Heart left ventricle (tissue), 16 donors: ENCODE measurements at regions not wholly inside any gene's neighbourhood (a gene's known extent, or its start where the extent isn't known, plus 50 kb on each side); places are given as distances from the start of the nearest gene placed in this dataset.

Experiments used
- ATAC-seq, 4 donors: fragments of 200-7000 bp; cut with Tn5 transposase; one replicate each; pipeline ENCODE4 v1.9.1; 2020 to 2022; ENCODE audit warnings: moderate library complexity in 4 of 4, mild to moderate bottlenecking in 3 of 4, moderate number of reproducible peaks in 1 of 4
- DNase-seq, 5 donors: peaks; one replicate each; pipeline ENCODE4 v3.0.0-alpha.2; 2020
- H3K27ac ChIP-seq, 12 donors: fragments of 200-600 bp; sonication (generic) in 4 of 12; one replicate each; pipeline versions ENCODE4 v1.5.0 to v1.8.0; 2016 to 2022; ENCODE audit warnings: mild to moderate bottlenecking in 2 of 12
- H3K27me3 ChIP-seq, 9 donors: fragments of 200-600 bp; sonication (generic) in 2 of 9; one replicate each; pipeline versions ENCODE4 v1.5.1 to v1.8.0; 2016 to 2022; ENCODE audit warnings: mild to moderate bottlenecking in 3 of 9
- H3K36me3 ChIP-seq, 9 donors: fragments of 200-600 bp; sonication (generic) in 2 of 9; one replicate each; pipeline versions ENCODE4 v1.5.0 to v1.8.0; 2018 to 2022; ENCODE audit warnings: mild to moderate bottlenecking in 2 of 9
- H3K4me1 ChIP-seq, 12 donors: fragments of 200-600 bp; sonication (generic) in 4 of 12; one replicate each; pipeline versions ENCODE4 v1.5.0 to v1.8.0; 2016 to 2022; ENCODE audit warnings: mild to moderate bottlenecking in 3 of 12
- H3K4me3 ChIP-seq, 12 donors: fragments of 200-600 bp; sonication (generic) in 4 of 12; one replicate each; pipeline versions ENCODE4 v1.5.0 to v1.8.0; 2017 to 2022; ENCODE audit warnings: mild to moderate bottlenecking in 9 of 12, moderate library complexity in 4 of 12
- H3K9me3 ChIP-seq, 12 donors: fragments of 200-600 bp; sonication (generic) in 4 of 12; one replicate each; pipeline versions ENCODE4 v1.5.0 to v1.8.0; 2016 to 2022; ENCODE audit warnings: mild to moderate bottlenecking in 1 of 12
- POLR2A ChIP-seq, 2 donors: fragments of 450-650 bp; IDR thresholded peaks; one replicate each; pipeline ENCODE4 v1.6.1; 2017; ENCODE audit warnings: antibody characterized with exemption in 2 of 2, mild to moderate bottlenecking in 2 of 2, moderate library complexity in 2 of 2
- WGBS, 4 donors: extraction: QIAGEN DNeasy Blood & Tissue Kit in 2 of 4; methylation state at CpG; one replicate each; pipeline versions ENCODE4 v1.1.5 to v1.1.7; 2013 to 2018; 5-methylcytosine and 5-hydroxymethylcytosine counted together
- intact Hi-C, 10 donors: fragments of 100-400 bp; cut with DNase I; formaldehyde crosslinking; loops; one replicate each; pipeline versions ENCODE4 v1.11.1 to v1.14.2; 2022
- TF ChIP-seq, protein P1 (sequence below), 12 donors: fragments of 200-600 bp; sonication (generic) in 4 of 12; IDR thresholded peaks; one replicate each; pipeline versions ENCODE4 v1.5.0 to v1.8.0; 2018 to 2022; ENCODE audit warnings: antibody characterized with exemption in 12 of 12, mild to moderate bottlenecking in 5 of 12
- donor health status: ischemic (EF 13 %, LVEDD 7.1; RV severe dilation, severe dysfunction).
- donor health status: healthy with polysubstance abuse.
- donor health status: DM: no; HTN: yes; CAD: no.
- donor health status: DM: no; HTN: no; CAD: no.
- donor health status: ischemic (EF 25% LVEDD 6.9; RV normal size, moderate dysfunction).
- donor health status: ischemic (EF 25% LVEDD 5.7; RV mildly dilated, moderate dysfunction).
- donor health status: healthy.
- donor health status: DM: yes; HTN: yes; CAD: no.
- donor health status: ischemic (EF 35%, LVEDD 5.7; RV mildly dilated, moderate dysfunction).
- donor health status: nonischemic (EF 11% LVEDD 7.7; RV severe dilation, severe dysfunction).
- donor health status: DM: yes; HTN: yes; CAD: no.
- donor health status: PGD.
- donor health status: ischemic (EF 29% LVEDD 5.4; RV normal size, mild dysfunction).
- donor health status: nonischemic (EF 23%, LVEDD 6.1; RV moderate dilation, normal function).

DNA sequence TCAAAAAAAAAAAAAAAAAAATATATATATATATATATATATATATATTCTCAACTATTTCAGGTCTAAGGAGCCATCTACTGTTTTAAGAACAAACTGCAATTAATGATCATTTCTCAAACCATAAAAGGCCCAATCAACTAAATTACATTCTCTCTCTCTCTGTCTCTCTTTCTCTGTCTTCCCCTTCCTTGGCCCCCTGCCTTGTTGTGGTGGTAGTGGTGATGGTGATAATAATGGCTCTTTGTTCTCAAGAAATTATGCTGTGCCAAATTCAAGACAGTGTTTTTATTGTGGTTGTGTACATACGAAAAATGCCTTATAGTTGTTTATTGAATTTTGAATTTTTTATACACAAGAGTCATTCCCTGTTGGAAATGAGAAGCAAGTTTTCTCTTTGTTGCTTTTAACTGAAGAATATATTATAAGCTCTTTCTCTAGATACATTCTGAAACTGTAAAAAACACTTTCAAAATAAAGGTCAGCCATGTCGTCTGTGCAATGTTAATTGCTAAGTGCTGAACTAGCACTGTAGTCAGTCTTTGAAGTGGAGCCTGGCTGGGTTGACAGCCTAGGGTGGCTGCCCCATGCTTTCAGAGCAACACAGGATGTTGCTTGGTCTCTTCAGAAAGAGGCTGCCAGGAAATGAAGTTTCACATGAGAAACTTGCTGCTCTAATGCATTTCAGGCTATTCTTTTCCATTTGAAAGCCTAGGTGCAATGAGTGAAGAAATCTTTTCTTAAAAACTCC, 96.0 kb downstream of the HINT1 start:
- WGBS, 4 donors: 51 to 64% (median 60%) methylated on average over 2 of the region's 2 CpGs
- H3K36me3 ChIP-seq: no peaks in the 10 kb centered on the region
- TF ChIP-seq, protein P1, sequence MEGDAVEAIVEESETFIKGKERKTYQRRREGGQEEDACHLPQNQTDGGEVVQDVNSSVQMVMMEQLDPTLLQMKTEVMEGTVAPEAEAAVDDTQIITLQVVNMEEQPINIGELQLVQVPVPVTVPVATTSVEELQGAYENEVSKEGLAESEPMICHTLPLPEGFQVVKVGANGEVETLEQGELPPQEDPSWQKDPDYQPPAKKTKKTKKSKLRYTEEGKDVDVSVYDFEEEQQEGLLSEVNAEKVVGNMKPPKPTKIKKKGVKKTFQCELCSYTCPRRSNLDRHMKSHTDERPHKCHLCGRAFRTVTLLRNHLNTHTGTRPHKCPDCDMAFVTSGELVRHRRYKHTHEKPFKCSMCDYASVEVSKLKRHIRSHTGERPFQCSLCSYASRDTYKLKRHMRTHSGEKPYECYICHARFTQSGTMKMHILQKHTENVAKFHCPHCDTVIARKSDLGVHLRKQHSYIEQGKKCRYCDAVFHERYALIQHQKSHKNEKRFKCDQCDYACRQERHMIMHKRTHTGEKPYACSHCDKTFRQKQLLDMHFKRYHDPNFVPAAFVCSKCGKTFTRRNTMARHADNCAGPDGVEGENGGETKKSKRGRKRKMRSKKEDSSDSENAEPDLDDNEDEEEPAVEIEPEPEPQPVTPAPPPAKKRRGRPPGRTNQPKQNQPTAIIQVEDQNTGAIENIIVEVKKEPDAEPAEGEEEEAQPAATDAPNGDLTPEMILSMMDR (IDR thresholded peaks at IDR 0.05): no peak
- no peak for TF ChIP-seq POLR2A (IDR thresholded peaks at IDR 0.05)

DNA sequence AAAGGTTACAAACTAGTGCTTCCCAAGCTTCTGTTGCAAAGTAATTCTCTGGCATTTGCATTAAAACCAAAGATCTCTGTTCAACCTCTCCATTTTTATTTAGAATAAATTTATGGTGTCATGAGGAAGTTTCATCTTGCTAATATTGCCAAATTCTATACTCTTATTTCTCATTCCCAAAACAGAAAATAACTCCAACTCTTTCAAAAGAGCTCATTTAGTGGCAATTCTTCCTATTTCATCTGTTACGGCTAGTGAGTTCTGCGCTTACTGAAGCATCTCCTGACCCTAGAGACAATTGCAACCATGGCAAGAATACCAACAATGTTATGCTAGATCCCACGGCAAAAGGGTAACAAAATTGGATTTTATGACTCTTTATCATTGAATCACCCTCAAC, 97.0 kb downstream of the HINT1 start:
- no peak for ATAC-seq

More for the DNA sequence above, 96.0 kb downstream of the HINT1 start:
- Histone ChIP-seq H3K4me1 (peaks cover 0 to 31% (median 0%) of the 10 kb centered on the region in 12 donors), H3K27me3 (no peaks in the 10 kb centered on the region), H3K9me3 (peaks cover 0 to 23% (median 13%) of the 10 kb centered on the region in 12 donors), H3K4me3 (no peak overlapping the region), H3K27ac (peak overlapping the region in 1 of 12 donors; percentile 40)
- DNase-seq (no peak), ATAC-seq (no peak)
- intact Hi-C loops: no loop called here

DNA sequence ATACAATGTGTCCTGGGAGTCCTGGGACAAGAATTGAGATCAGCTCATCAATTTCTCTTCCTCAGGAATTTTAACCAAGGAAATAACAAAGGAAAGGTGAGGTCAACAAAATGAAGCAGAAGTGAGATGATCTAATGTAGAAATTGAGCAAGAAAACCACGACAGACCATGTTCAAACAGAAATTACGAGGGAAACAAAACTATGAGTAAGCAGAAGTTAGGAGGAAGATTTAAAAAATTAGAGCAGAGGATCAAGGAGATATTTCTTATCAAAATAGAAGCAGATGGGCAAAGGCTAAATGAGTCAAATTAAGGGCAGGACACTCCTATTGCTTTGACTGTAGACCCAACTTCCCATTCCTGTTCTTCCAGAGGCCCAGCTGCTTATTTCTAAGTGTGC, 97.4 kb downstream of the HINT1 start:
- ATAC-seq: no peak
- Histone ChIP-seq H3K27me3 (no peaks in the 10 kb centered on the region), H3K4me1 (peaks cover 0 to 31% (median 0%) of the 10 kb centered on the region in 12 donors), H3K9me3 (peaks cover 0 to 23% (median 13%) of the 10 kb centered on the region in 12 donors), H3K27ac (peak overlapping the region in 1 of 12 donors; percentile 43), H3K36me3 (no peaks in the 10 kb centered on the region), H3K4me3 (no peak overlapping the region)
- WGBS, 4 donors: 65 to 75% (median 71%) methylated on average over 2 of the region's 2 CpGs
- DNase-seq: no peak
- TF ChIP-seq, protein P1 (IDR thresholded peaks at IDR 0.05): no peak
- TF ChIP-seq POLR2A (IDR thresholded peaks at IDR 0.05): no peak
- intact Hi-C loops: no loop called here

More for the DNA sequence above, 97.0 kb downstream of the HINT1 start:
- no peak for TF ChIP-seq POLR2A (IDR thresholded peaks at IDR 0.05)
- TF ChIP-seq, protein P1 (IDR thresholded peaks at IDR 0.05): no peak
- Histone ChIP-seq H3K9me3 (peaks cover 0 to 23% (median 13%) of the 10 kb centered on the region in 12 donors), H3K4me3 (no peak overlapping the region), H3K36me3 (no peaks in the 10 kb centered on the region), H3K27me3 (no peaks in the 10 kb centered on the region), H3K4me1 (peaks cover 0 to 31% (median 0%) of the 10 kb centered on the region in 12 donors), H3K27ac (peak overlapping the region in 1 of 12 donors; percentile 43)
- 87 to 95% (median 91%) methylated on average over 3 of the region's 3 CpGs for WGBS, 4 donors
- intact Hi-C loops: no loop called here
- no peak for DNase-seq

DNA sequence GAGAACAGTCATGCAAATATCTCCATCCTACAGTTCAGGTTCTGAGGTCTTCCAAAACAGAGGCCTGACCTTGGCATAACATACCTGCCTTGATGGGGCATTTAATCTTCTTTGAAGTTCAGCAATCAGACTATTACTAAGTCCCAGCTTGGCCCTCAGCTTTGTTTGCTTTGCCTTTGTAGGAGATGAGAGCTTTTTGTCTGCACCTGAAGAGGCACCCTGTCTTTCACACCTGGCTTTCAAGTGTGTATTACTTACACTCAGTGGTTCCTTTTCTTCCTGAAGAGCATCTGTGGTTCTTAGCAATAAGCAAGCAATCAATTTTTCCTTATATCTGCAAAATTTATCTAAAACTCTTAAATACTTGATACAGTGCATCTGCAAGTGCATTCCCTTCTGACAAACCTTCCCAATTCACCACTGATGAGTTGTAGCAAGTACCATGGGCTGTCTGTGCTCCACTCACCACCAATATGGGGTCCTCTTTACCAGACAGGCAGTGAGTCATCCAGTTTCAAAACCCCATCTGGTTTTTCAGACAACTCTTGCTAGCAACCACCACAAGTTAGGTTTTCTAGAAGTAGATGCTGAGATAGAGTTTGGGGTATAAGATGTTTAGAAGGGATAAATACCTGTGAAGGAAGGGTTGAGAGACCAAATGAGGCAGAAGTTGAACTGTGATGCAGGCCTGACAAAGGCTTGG, 100.2 kb downstream of the HINT1 start:
- Histone ChIP-seq H3K27me3 (no peaks in the 10 kb centered on the region), H3K4me1 (peaks cover 0 to 33% (median 0%) of the 10 kb centered on the region in 12 donors), H3K4me3 (no peak overlapping the region), H3K36me3 (no peaks in the 10 kb centered on the region), H3K27ac (peak overlapping the region in 1 of 12 donors; percentile 17), H3K9me3 (peaks cover 0 to 23% (median 13%) of the 10 kb centered on the region in 12 donors)
- intact Hi-C loops: no loop called here
- TF ChIP-seq, protein P1 (IDR thresholded peaks at IDR 0.05): no peak
- TF ChIP-seq POLR2A (IDR thresholded peaks at IDR 0.05): no peak
- DNase-seq (no peak), ATAC-seq (no peak)
